ENCODE measurements at regions not wholly inside any gene's neighbourhood (a gene's known extent, or its start where the extent isn't known, plus 50 kb on each side); places are given as distances from the start of the nearest gene placed in this dataset.

DNA sequence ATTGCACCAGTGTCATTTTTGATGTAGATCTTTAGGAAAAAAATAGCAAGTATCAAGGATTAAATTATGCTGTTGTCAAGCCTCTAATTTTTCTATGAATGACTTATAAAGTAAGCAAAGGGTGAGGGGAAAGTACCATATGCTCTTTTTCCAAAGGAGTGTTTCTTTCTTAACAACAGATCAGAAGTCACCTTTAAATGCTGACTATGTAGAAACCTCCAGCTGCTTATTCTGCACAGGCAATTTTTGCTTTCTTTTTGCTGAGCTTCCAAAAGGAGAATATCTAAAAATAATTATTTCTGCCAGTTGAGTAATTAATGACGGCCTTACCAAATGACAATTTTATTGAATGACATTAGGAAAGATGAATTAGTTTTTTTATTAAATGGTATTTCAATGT lies 390.6 kb upstream of the MANEA start:
- TF ChIP-seq CTCF (IDR thresholded peaks at IDR 0.05; ENCODE audit: low read depth, low read length) (no peak), POLR2A (IDR thresholded peaks at IDR 0.05; ENCODE audit: extremely low read depth, insufficient read length) (no peak), MYC (IDR thresholded peaks at IDR 0.05; ENCODE audit: low read depth, low read length) (no peak)

All from NB4 (cell line).